PFSK-1 (cell line): ENCODE measurements at regions not wholly inside any gene's neighbourhood (a gene's known extent, or its start where the extent isn't known, plus 50 kb on each side); places are given as distances from the start of the nearest gene placed in this dataset.

Experiments used
- FOXP2 ChIP-seq: optimal IDR thresholded peaks from 2 replicates; pipeline ENCODE3; 2011; ENCODE audit warnings: borderline replicate concordance, control low read depth, inconsistent platforms; ENCODE audit not compliant: insufficient read depth; ENCODE audit errors: extremely low read length, extremely low read depth
- POLR2AphosphoS5 ChIP-seq: IDR thresholded peaks from 2 replicates; pipeline ENCODE4 v1.6.1; 2012; ENCODE audit warnings: low read depth, mild to moderate bottlenecking, control low read depth, low read length, moderate library complexity
- SIN3A ChIP-seq: IDR thresholded peaks from 2 replicates; pipeline ENCODE4 v1.6.1; 2012; ENCODE audit warnings: mild to moderate bottlenecking, low read length, moderate library complexity, borderline replicate concordance; ENCODE audit not compliant: insufficient read depth
- TAF1 ChIP-seq: IDR thresholded peaks from 2 replicates; pipeline ENCODE4 v1.6.1; 2012; ENCODE audit warnings: low read length, control low read depth, borderline replicate concordance; ENCODE audit not compliant: insufficient read depth
- TF ChIP-seq, protein P1 (sequence below), 2 experiments: IDR thresholded peaks; 2 replicates each; pipeline versions ENCODE4 v1.6.1 to v1.8.0; 2011 to 2012; ENCODE audit warnings: low read depth in 2 of 2, low read length in 2 of 2, control low read depth in 1 of 2, inconsistent platforms in 1 of 2, mild to moderate bottlenecking in 1 of 2, moderate library complexity in 1 of 2; ENCODE audit not compliant: insufficient read depth in 1 of 2

DNA sequence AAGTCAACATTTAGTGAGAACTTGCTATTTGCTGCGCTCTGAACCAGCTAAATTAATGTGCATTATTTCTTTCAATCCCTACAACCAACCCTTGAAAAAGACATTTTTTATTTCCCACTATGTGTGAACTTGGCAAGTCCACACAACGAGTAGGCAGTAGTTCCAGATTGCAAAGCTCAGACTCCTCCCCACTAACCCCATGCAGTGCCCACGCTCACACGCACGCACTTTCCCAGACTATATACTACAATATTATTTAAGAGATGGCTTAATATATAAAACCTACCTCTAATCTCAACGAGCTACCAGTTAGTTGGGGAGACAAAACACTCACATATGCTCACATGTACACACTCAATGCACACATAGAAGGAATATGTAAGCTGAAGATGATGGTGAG, 671.2 kb downstream of the LMO4 start:
- TF ChIP-seq FOXP2 (no peak), POLR2AphosphoS5 (no peak), TAF1 (no peak), SIN3A (no peak)
- TF ChIP-seq, protein P1, sequence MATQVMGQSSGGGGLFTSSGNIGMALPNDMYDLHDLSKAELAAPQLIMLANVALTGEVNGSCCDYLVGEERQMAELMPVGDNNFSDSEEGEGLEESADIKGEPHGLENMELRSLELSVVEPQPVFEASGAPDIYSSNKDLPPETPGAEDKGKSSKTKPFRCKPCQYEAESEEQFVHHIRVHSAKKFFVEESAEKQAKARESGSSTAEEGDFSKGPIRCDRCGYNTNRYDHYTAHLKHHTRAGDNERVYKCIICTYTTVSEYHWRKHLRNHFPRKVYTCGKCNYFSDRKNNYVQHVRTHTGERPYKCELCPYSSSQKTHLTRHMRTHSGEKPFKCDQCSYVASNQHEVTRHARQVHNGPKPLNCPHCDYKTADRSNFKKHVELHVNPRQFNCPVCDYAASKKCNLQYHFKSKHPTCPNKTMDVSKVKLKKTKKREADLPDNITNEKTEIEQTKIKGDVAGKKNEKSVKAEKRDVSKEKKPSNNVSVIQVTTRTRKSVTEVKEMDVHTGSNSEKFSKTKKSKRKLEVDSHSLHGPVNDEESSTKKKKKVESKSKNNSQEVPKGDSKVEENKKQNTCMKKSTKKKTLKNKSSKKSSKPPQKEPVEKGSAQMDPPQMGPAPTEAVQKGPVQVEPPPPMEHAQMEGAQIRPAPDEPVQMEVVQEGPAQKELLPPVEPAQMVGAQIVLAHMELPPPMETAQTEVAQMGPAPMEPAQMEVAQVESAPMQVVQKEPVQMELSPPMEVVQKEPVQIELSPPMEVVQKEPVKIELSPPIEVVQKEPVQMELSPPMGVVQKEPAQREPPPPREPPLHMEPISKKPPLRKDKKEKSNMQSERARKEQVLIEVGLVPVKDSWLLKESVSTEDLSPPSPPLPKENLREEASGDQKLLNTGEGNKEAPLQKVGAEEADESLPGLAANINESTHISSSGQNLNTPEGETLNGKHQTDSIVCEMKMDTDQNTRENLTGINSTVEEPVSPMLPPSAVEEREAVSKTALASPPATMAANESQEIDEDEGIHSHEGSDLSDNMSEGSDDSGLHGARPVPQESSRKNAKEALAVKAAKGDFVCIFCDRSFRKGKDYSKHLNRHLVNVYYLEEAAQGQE (IDR thresholded peaks at IDR 0.05; ENCODE audit: insufficient read depth in 1 of 2, low read depth in 2 of 2, low read length in 2 of 2): no peak

DNA sequence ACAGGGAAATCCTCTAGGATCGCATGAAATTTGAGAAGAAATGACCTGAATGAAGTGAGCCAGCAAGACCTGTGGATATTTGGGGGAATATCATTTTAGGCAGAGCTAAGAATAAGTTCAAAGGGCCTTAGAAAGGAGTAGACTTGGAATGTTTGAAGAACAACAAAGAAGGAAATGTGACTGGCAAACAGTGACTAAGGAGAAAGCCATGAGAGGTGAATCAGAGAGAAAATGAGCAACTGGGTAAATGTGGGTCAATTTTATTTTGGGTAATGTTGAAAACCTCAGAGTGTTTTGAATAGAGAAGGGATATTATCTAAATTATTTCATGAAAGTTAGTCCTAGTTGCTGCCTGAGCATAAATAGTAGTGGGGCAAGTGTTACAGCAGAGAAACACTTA, 672.8 kb downstream of the LMO4 start:
- no peak for TF ChIP-seq TAF1
- TF ChIP-seq, protein P1 (IDR thresholded peaks at IDR 0.05; ENCODE audit: insufficient read depth in 1 of 2, low read depth in 2 of 2, low read length in 2 of 2): no peak
- TF ChIP-seq POLR2AphosphoS5: no peak
- TF ChIP-seq FOXP2: no peak
- no peak for TF ChIP-seq SIN3A

DNA sequence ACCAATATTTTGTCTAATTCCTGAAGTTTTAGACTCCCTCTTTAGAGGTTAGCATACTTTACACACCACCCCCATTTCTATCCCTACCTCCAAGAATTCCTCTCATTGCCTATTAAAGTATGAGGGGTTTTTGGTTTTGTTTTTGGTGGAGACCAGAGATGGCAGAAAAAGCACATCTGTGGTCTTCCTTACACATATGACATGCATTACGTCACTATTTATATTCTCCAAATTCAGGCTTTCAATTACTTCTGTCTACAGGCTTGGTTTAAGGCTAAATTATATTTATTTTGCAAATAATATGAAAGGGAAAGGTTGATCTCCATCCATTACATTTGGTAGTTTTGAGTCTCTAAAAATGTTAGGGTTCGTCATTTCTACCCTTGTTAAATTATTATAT, 674.6 kb downstream of the LMO4 start:
- no peak for TF ChIP-seq POLR2AphosphoS5

DNA sequence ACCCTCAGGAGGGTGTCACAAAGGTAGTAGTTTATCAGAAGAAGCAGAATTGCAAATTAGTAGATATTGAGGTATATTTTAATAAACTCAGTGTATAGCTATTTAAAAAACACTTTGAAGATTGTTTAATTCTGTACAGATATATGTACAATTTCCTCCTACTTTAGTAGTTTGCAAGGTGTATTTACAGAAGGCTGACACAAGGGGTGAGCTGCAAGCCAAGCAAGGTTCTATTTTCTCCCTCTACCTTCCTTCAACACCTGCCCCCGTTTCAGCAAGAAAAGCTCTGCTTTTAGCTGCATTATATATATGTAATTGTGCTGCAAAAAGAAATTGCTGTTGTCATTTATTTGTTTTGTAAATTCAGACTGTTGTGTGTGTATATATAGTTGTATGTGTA, 674.2 kb upstream of the PKN2 start:
- TF ChIP-seq TAF1 (no peak), FOXP2 (no peak), POLR2AphosphoS5 (no peak), SIN3A (no peak)
- TF ChIP-seq, protein P1 (IDR thresholded peaks at IDR 0.05; ENCODE audit: insufficient read depth in 1 of 2, low read depth in 2 of 2, low read length in 2 of 2): no peak

DNA sequence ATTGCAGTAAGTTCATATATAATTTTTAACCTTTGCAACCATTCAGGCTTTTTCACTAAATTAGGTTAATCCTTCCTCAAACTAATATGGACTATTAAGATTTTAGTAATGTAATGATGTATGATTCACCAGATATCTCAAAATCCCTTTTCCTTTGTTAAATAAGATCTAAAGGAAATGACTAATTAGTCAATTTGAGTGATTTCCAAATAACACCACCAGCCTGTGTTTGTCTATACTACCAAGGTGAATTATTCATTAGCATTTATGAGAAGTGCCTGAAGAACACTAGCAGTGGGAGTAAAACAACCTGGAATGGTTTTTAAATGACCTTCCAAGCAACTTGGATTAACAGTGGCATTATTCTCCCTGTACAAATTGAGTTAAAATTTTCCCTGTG, 670.6 kb upstream of the PKN2 start:
- TF ChIP-seq POLR2AphosphoS5 (no peak), FOXP2 (no peak), TAF1 (no peak), SIN3A (no peak)
- TF ChIP-seq, protein P1 (IDR thresholded peaks at IDR 0.05; ENCODE audit: insufficient read depth in 1 of 2, low read depth in 2 of 2, low read length in 2 of 2): no peak
